ENCODE measurements at regions not wholly inside any gene's neighbourhood (a gene's known extent, or its start where the extent isn't known, plus 50 kb on each side); places are given as distances from the start of the nearest gene placed in this dataset.

DNA sequence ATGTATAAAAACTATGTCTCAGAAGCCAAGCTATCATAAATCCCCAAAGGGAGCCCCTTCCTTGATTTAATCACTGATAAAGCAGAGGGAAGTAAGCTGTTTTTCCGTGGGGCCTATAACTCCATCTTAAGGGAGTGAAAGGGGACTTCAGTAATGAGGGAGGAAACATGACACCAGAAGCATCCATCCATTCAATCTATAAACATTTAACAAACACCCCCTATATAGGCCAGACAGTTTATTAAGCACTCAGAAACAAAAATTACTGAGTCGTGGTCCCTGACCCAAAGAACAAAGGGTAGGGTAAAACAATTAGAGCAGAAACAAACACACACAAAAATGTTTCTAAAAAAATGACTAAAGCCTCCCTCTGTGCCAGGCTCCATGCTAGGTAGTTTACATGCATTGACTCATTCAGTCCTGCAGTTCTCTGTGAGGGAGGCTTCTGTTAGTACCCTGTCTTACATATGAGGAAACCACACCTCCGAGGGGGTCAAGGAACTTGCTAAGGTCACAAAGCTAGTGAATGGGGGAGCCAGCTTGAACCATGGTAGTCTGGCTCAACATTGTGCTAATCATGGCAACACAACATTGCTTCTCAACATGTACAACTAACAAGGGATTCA, 472.1 kb downstream of the CDH2 start:
- no peaks in the 10 kb centered on the region for H3K9me3 ChIP-seq
- no peaks in the 10 kb centered on the region for H3K36me3 ChIP-seq
- H3K9ac ChIP-seq (ENCODE audit: low read depth in 2 of 2, low read length in 2 of 2): no peak overlapping the region
- TF ChIP-seq, protein P1, sequence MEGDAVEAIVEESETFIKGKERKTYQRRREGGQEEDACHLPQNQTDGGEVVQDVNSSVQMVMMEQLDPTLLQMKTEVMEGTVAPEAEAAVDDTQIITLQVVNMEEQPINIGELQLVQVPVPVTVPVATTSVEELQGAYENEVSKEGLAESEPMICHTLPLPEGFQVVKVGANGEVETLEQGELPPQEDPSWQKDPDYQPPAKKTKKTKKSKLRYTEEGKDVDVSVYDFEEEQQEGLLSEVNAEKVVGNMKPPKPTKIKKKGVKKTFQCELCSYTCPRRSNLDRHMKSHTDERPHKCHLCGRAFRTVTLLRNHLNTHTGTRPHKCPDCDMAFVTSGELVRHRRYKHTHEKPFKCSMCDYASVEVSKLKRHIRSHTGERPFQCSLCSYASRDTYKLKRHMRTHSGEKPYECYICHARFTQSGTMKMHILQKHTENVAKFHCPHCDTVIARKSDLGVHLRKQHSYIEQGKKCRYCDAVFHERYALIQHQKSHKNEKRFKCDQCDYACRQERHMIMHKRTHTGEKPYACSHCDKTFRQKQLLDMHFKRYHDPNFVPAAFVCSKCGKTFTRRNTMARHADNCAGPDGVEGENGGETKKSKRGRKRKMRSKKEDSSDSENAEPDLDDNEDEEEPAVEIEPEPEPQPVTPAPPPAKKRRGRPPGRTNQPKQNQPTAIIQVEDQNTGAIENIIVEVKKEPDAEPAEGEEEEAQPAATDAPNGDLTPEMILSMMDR (IDR thresholded peaks at IDR 0.05): no peak
- no peaks in the 10 kb centered on the region for H3K27me3 ChIP-seq
- H3K4me1 ChIP-seq: no peaks in the 10 kb centered on the region
- intact Hi-C loops (cut with DNase I): no loop called here
- H3K4me3 ChIP-seq: no peak overlapping the region
- H3K27ac ChIP-seq: no peak overlapping the region
- no peak for DNase-seq

DNA sequence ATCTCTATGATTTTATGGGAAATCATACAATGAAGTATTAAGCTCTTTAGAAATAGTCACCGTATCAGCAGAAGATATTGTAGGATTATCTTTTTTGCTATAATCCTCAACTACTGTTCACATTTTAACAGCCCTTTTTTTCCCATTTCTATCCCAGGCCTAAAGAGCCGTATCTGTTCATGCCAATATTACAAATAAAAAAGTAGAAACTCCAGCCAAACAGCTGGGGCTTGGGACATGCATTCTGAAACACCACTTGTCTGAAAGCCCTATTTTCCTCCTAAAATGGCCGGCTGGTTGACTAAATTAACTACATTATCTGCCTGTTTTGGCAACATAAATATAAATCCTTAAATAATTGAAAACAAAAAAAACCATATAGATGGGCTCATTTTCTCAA, 477.8 kb downstream of the CDH2 start:
- Histone ChIP-seq H3K27me3 (no peaks in the 10 kb centered on the region), H3K9me3 (no peaks in the 10 kb centered on the region), H3K4me1 (no peaks in the 10 kb centered on the region), H3K9ac (ENCODE audit: low read depth in 2 of 2, low read length in 2 of 2) (no peak overlapping the region), H3K4me3 (no peak overlapping the region), H3K36me3 (no peaks in the 10 kb centered on the region), H3K27ac (no peak overlapping the region)
- TF ChIP-seq, protein P1 (IDR thresholded peaks at IDR 0.05): no peak
- no peak for DNase-seq
- intact Hi-C loops (cut with DNase I): loop anchor here (10.0 kb wide), 1 partner anchor 486 kb away; no protein-coding TSS in a partner anchor

GRCh38 chr18:27696148-27696547, 480.8 kb downstream of the CDH2 start:
- TF ChIP-seq, protein P1 (IDR thresholded peaks at IDR 0.05): no peak
- no peak overlapping the region for H3K27ac ChIP-seq
- intact Hi-C loops (cut with DNase I): loop anchor here (10.0 kb wide), 1 partner anchor 489 kb away; no protein-coding TSS in a partner anchor

DNA sequence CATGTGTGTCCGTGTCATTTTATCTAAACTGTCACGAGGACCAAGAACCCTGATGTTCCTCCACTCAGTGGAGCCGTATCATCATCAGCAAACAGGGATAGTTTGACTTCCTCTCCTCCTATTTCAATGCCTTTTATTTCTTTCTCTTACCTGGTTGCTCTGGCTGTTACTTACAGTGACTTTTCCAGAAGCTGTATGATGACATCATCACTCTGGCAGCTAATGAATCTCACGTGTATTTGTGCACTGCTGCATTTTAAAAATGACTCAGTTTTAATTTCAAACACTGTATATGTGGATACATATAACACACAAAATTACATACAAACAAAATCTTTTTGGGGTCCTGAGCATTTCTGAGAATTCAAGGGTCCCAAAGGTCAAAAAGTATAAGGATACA, 481.4 kb downstream of the CDH2 start:
- H3K4me3 ChIP-seq: no peak overlapping the region
- no peaks in the 10 kb centered on the region for H3K27me3 ChIP-seq
- no peak overlapping the region for H3K9ac ChIP-seq (ENCODE audit: low read depth in 2 of 2, low read length in 2 of 2)
- no peaks in the 10 kb centered on the region for H3K4me1 ChIP-seq
- H3K9me3 ChIP-seq: no peaks in the 10 kb centered on the region
- H3K36me3 ChIP-seq: no peaks in the 10 kb centered on the region
- DNase-seq: no peak
- TF ChIP-seq, protein P1 (IDR thresholded peaks at IDR 0.05): no peak
- intact Hi-C loops (cut with DNase I): loop anchor here (10.0 kb wide), 1 partner anchor 489 kb away; no protein-coding TSS in a partner anchor
- H3K27ac ChIP-seq: no peak overlapping the region

More at GRCh38 chr18:27696148-27696547, 480.8 kb downstream of the CDH2 start:
- H3K9ac ChIP-seq (ENCODE audit: low read depth in 2 of 2, low read length in 2 of 2): no peak overlapping the region
- H3K36me3 ChIP-seq: no peaks in the 10 kb centered on the region
- H3K27me3 ChIP-seq: no peaks in the 10 kb centered on the region
- H3K9me3 ChIP-seq: no peaks in the 10 kb centered on the region
- no peaks in the 10 kb centered on the region for H3K4me1 ChIP-seq
- H3K4me3 ChIP-seq: no peak overlapping the region
- DNase-seq: no peak

- no peak for DNase-seq
- intact Hi-C loops (cut with DNase I): loop anchor here (10.0 kb wide), 1 partner anchor 490 kb away; no protein-coding TSS in a partner anchor
- no peaks in the 10 kb centered on the region for H3K27me3 ChIP-seq
- no peak overlapping the region for H3K4me3 ChIP-seq
- H3K4me1 ChIP-seq: no peaks in the 10 kb centered on the region
- H3K9ac ChIP-seq (ENCODE audit: low read depth in 2 of 2, low read length in 2 of 2): no peak overlapping the region
- TF ChIP-seq, protein P1 (IDR thresholded peaks at IDR 0.05): no peak
- H3K27ac ChIP-seq: no peak overlapping the region
- no peaks in the 10 kb centered on the region for H3K36me3 ChIP-seq
- no peaks in the 10 kb centered on the region for H3K9me3 ChIP-seq
Measured at GRCh38 chr18:27695052-27695451, 481.9 kb downstream of the CDH2 start.
